Fibroblast of villous mesenchyme (primary cell): ENCODE measurements at regions not wholly inside any gene's neighbourhood (a gene's known extent, or its start where the extent isn't known, plus 50 kb on each side); places are given as distances from the start of the nearest gene placed in this dataset.
"Not testable (repeated sequence)": the region's sequence is repeated elsewhere in the genome, so short reads cannot be mapped to it uniquely, and the experiment has no call there.

Experiments used
- DNase-seq: peaks from one replicate; pipeline ENCODE4 v3.0.0-alpha.2; 2010; ENCODE audit warnings: low read depth
- H3K4me3 ChIP-seq: 2 replicates; pipeline ENCODE4 v1.5.1; 2011; ENCODE audit warnings: low read depth, mild to moderate bottlenecking, low read length
- TF ChIP-seq, protein P1 (sequence below): IDR thresholded peaks from 2 replicates; pipeline ENCODE4 v1.5.1; 2012; ENCODE audit warnings: low read depth, mild to moderate bottlenecking, low read length; ENCODE audit not compliant: insufficient read depth

DNA sequence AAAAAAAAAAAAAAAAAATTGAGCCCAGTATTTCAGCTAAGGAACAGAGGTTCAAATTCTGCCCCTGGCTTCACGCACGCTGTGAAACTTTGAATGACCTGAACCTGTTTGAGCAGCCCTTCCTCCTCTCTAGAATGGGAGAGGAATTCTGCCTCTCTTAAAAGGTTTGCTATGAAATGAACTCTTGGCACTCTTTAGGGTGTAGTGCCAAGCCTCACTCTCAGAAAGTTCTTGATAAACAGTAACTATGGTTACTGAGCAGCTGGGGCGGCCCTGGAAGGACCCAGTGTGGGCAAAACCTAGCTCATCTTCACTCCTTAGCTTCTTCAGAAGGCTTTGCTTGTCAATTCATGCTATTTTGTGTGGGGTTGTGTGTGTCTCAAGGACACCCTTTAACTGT lies 73.7 kb downstream of the GEMIN8 start:
- H3K4me3 ChIP-seq, result no peak overlapping the region
- no peak for DNase-seq
- TF ChIP-seq, protein P1, sequence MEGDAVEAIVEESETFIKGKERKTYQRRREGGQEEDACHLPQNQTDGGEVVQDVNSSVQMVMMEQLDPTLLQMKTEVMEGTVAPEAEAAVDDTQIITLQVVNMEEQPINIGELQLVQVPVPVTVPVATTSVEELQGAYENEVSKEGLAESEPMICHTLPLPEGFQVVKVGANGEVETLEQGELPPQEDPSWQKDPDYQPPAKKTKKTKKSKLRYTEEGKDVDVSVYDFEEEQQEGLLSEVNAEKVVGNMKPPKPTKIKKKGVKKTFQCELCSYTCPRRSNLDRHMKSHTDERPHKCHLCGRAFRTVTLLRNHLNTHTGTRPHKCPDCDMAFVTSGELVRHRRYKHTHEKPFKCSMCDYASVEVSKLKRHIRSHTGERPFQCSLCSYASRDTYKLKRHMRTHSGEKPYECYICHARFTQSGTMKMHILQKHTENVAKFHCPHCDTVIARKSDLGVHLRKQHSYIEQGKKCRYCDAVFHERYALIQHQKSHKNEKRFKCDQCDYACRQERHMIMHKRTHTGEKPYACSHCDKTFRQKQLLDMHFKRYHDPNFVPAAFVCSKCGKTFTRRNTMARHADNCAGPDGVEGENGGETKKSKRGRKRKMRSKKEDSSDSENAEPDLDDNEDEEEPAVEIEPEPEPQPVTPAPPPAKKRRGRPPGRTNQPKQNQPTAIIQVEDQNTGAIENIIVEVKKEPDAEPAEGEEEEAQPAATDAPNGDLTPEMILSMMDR, result no peak

- no peak for DNase-seq
- TF ChIP-seq, protein P1, result no peak
- H3K4me3 ChIP-seq, result no peak overlapping the region
Measured at GRCh38 chrX:13955095-13955647, 74.5 kb downstream of the GEMIN8 start.

- H3K4me3 ChIP-seq, result no peak overlapping the region
- TF ChIP-seq, protein P1, result no peak
Measured at GRCh38 chrX:13952581-13952980, 77.1 kb downstream of the GEMIN8 start.

GRCh38 chrX:13946223-13946622 lies 83.5 kb downstream of the GEMIN8 start:
- H3K4me3 ChIP-seq, DNase-seq: not testable (repeated sequence)

More at GRCh38 chrX:13952581-13952980, 77.1 kb downstream of the GEMIN8 start:
- DNase-seq, result no peak

GRCh38 chrX:13945787-13946186 lies 83.9 kb downstream of the GEMIN8 start:
- not testable (repeated sequence) for DNase-seq, H3K4me3 ChIP-seq

DNA sequence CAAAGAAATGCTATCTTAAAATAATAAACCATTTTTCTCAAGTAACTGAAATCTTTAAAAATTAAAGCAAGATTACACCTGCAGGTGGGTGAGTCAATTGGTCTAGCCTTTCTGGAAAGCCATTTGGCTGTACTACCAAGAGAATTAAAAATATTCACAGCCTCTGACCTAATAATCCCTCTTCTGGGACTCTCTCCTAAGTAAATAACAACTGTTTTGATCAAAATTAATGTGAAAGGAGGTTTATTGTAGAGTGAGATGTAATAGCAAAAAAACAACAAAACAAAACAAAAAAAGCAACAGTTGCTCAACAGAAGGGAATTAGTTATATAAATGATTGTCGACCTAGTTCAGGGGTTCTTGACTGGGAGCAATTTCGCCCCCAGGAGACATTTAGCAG lies 89.0 kb downstream of the GEMIN8 start:
- TF ChIP-seq, protein P1, result no peak
- DNase-seq, result no peak
- H3K4me3 ChIP-seq, result no peak overlapping the region

- TF ChIP-seq, protein P1, result no peak
- no peak overlapping the region for H3K4me3 ChIP-seq
- DNase-seq, result no peak
Measured at GRCh38 chrX:13939741-13940597, 89.7 kb downstream of the GEMIN8 start.
